ENCODE measurements at regions not wholly inside any gene's neighbourhood (a gene's known extent, or its start where the extent isn't known, plus 50 kb on each side); places are given as distances from the start of the nearest gene placed in this dataset.

- TF ChIP-seq CTCF (conservative IDR thresholded peaks at IDR 0.05; ENCODE audit: low read depth, low read length) (no peak), RCOR1 (IDR thresholded peaks at IDR 0.05; ENCODE audit: insufficient replicate concordance, low read length) (no peak), POLR2A (IDR thresholded peaks at IDR 0.05; ENCODE audit: low read depth, low read length) (no peak), FOS (IDR thresholded peaks at IDR 0.05; ENCODE audit: low read depth, low read length) (no peak)
- TF ChIP-seq, protein P1, sequence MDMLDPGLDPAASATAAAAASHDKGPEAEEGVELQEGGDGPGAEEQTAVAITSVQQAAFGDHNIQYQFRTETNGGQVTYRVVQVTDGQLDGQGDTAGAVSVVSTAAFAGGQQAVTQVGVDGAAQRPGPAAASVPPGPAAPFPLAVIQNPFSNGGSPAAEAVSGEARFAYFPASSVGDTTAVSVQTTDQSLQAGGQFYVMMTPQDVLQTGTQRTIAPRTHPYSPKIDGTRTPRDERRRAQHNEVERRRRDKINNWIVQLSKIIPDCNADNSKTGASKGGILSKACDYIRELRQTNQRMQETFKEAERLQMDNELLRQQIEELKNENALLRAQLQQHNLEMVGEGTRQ (IDR thresholded peaks at IDR 0.05; ENCODE audit: low read depth, low read length), result no peak
Observed at GRCh38 chr20:10780901-10781300, 107.1 kb upstream of the JAG1 start.
